OCI-LY7 (cell line): ENCODE measurements at regions not wholly inside any gene's neighbourhood (a gene's known extent, or its start where the extent isn't known, plus 50 kb on each side); places are given as distances from the start of the nearest gene placed in this dataset.

Source experiments
- CTCF ChIP-seq: fragments of 200-600 bp; sonication (generic); conservative IDR thresholded peaks from 2 replicates; pipeline ENCODE4 v1.5.1; 2014; ENCODE audit warnings: mild to moderate bottlenecking, antibody characterized with exemption, low read length, moderate library complexity, mixed read lengths
- EZH2phosphoT487 ChIP-seq: fragments of 200-600 bp; sonication (generic); IDR thresholded peaks from 2 replicates; pipeline ENCODE4 v1.6.1; 2018; ENCODE audit warnings: low read depth, borderline replicate concordance, mild to moderate bottlenecking, mixed run types, antibody characterized with exemption, low read length, moderate library complexity, mixed read lengths

- TF ChIP-seq CTCF (no peak), EZH2phosphoT487 (no peak)
Observed at GRCh38 chr12:115158816-115159215, 474.8 kb upstream of the TBX3 start.
